NCI-H748 (cell line): ENCODE measurements at regions not wholly inside any gene's neighbourhood (a gene's known extent, or its start where the extent isn't known, plus 50 kb on each side); places are given as distances from the start of the nearest gene placed in this dataset.
A peak's percentile ranks its signal among the peaks of the same experiment; 100 is the strongest.

Source experiments
- DNase-seq: peaks from one replicate; lab custom pipeline; 2025; ENCODE audit not compliant: unreplicated experiment; lab: John Stamatoyannopoulos, UW

- no peak for DNase-seq
Observed at GRCh38 chr2:191556463-191556862, 121.5 kb upstream of the NABP1 start.

GRCh38 chr2:191557841-191558240 is 120.1 kb upstream of the NABP1 start:
- no peak for DNase-seq

- DNase-seq, result no peak
Observed at GRCh38 chr2:191559569-191559968, 118.4 kb upstream of the NABP1 start.

GRCh38 chr2:191560411-191560980 is 117.4 kb upstream of the NABP1 start:
- no peak for DNase-seq

- no peak for DNase-seq
Observed at GRCh38 chr2:191565120-191565519, 112.8 kb upstream of the NABP1 start.

- no peak for DNase-seq
Observed at GRCh38 chr2:191565647-191566198, 112.2 kb upstream of the NABP1 start.

- DNase-seq, result peak; percentile 78
Observed at GRCh38 chr2:191566344-191566743, 111.6 kb upstream of the NABP1 start.

GRCh38 chr2:191567206-191567605 is 110.7 kb upstream of the NABP1 start:
- no peak for DNase-seq

- no peak for DNase-seq
Observed at GRCh38 chr2:191569025-191569424, 108.9 kb upstream of the NABP1 start.

GRCh38 chr2:191571163-191571769 is 106.7 kb upstream of the NABP1 start:
- DNase-seq, result peak; percentile 27

- DNase-seq, result no peak
Observed at GRCh38 chr2:191572319-191572718, 105.6 kb upstream of the NABP1 start.

- DNase-seq, result no peak
Observed at GRCh38 chr2:191573216-191573615, 104.7 kb upstream of the NABP1 start.

GRCh38 chr2:191574232-191574631 is 103.7 kb upstream of the NABP1 start:
- DNase-seq, result no peak

GRCh38 chr2:191577605-191578004 is 100.3 kb upstream of the NABP1 start:
- no peak for DNase-seq

- peak; percentile 20 for DNase-seq
Observed at GRCh38 chr2:191578031-191578430, 99.9 kb upstream of the NABP1 start.

GRCh38 chr2:191580581-191580980 is 97.4 kb upstream of the NABP1 start:
- DNase-seq, result no peak

- no peak for DNase-seq
Observed at GRCh38 chr2:191581003-191581402, 96.9 kb upstream of the NABP1 start.

- no peak for DNase-seq
Observed at GRCh38 chr2:191582355-191582754, 95.6 kb upstream of the NABP1 start.

- DNase-seq, result no peak
Observed at GRCh38 chr2:191591025-191591424, 86.9 kb upstream of the NABP1 start.

GRCh38 chr2:191593622-191594385 is 84.1 kb upstream of the NABP1 start:
- no peak for DNase-seq

GRCh38 chr2:191597186-191597751 is 80.7 kb upstream of the NABP1 start:
- peak; percentile 60 for DNase-seq

GRCh38 chr2:191598296-191598695 is 79.6 kb upstream of the NABP1 start:
- no peak for DNase-seq
